Iris pigment epithelial cell (primary cell): ENCODE measurements at regions not wholly inside any gene's neighbourhood (a gene's known extent, or its start where the extent isn't known, plus 50 kb on each side); places are given as distances from the start of the nearest gene placed in this dataset.
"Not testable (repeated sequence)": the region's sequence is repeated elsewhere in the genome, so short reads cannot be mapped to it uniquely, and the experiment has no call there.

Source experiments
- DNase-seq: peaks from one replicate; pipeline ENCODE4 v3.0.0-alpha.2; 2011; ENCODE audit warnings: low read depth

- no peak for DNase-seq
Observed at GRCh38 chr10:56298941-56299340, 62.1 kb downstream of the ZWINT start.

- DNase-seq, result no peak
Observed at GRCh38 chr10:56296618-56297017, 64.4 kb downstream of the ZWINT start.

GRCh38 chr10:56288403-56288802 is 72.7 kb downstream of the ZWINT start:
- no peak for DNase-seq

DNA sequence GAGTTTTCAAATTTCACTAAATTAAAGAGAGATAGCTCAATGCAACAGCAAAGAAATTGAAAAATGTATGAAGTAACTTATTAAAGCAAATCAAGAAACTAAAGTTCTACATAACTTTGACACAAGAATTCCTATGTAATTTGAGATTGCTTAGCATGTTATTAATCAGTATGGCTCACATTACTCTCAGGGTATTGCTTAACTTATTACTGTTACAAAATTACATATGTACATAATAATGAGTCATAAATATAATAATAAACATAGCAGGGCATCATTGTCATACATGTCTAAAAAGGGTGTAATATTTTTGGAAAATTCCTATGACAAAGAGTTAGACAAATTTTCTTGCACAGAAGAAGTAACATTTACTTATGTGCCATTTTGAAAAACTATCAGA is 75.0 kb downstream of the ZWINT start:
- no peak for DNase-seq

DNA sequence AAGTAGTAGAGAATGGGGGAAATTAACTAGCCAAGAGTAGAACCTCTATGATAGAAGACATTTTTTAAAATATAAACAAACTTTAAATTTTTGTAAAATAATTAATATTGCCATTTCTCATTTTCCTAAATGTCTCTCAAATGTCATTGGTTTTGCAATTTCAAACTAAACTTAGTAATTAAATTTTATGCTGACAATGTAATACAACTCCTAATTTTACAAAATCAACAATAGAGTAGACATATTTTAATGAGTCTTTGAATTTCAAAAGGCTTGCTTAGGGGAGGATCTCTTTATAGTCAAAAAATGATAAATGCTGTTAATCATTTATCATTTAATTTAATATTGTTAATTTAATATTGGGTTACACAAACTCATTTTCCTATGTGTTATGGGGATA is 81.8 kb downstream of the ZWINT start:
- DNase-seq, result no peak

DNA sequence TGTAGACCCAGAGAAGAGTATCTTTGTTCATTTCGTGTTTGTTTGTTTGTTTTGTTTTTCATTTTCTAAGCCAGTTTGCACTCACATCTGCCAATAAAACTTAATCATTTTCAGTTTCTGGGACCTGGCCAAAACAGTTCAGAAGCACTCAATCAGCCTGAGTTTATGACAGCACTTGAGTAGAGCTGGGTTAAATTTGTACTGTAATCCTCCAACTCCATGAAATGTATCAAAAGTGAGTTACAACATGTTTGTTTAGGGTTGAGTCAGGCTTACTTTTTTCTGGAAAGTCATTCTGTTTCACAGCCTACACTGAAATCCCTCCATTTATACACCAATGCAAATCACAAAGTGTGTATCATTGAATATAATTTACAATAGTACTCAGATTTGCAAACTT is 91.9 kb downstream of the ZWINT start:
- no peak for DNase-seq

- DNase-seq, result no peak
Observed at GRCh38 chr10:56266120-56266519, 94.9 kb downstream of the ZWINT start.

DNA sequence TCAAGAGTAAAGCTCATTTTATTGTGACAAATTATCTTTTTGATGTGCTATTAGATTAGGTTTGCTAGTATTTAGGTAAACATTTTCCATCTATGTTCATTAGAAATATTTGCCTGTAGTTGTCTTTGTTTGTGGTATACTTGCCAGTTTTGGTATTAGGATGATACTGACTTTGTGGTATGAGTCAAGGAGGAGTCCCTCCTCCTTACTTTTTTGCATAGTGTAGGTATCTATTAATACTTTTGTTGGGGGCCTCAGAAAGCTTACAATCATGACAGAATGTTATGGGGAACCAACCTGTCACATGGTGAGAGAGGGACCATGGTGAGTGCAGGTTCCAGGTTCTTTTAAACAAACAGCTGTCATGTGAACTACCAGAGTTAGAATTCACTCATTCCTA is 102.1 kb downstream of the ZWINT start:
- DNase-seq, result no peak

GRCh38 chr10:56258378-56258777 is 102.7 kb downstream of the ZWINT start:
- no peak for DNase-seq

- no peak for DNase-seq
Observed at GRCh38 chr10:56255298-56255697, 105.8 kb downstream of the ZWINT start.

DNA sequence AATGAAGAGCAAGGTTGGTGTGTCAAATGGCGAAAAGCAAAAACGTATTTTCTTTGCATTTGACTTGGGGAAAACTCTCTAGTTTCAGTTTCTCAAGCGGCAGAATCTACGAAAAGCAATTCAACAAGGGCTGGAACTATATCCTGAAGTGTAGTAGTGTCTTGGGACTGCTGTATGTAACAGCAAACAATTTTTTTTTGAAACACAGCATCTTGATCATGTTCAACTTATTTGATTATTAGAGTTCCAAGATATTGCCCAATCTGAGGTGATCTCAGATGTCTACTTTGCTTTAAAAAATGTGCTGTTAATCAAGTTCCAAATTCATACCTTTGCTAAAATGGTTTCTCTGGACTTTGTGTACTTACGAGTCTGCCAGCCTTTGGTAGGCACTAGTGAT is 120.6 kb downstream of the ZWINT start:
- no peak for DNase-seq

GRCh38 chr10:56231436-56231835 is 129.6 kb downstream of the ZWINT start:
- no peak for DNase-seq

DNA sequence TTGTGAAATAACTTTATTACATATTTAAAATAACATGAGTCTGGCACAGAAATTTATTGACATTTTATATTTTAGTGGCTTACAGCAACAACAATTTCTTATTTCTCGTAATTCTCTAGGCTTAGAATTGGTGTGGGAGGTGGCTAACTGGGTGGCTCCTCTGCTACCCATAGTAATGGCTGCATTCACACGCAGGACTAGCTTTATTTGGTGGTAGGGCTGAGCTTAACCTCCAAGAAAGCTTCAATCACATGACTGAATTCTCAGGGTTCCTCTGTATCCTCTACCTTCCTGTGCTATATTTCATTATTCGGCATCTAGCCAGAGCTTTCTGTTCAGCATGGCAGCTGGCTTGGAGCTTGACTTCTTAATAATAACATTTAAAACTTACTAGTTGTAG is 138.8 kb downstream of the ZWINT start:
- DNase-seq, result no peak

GRCh38 chr10:56212951-56213350 is 148.1 kb downstream of the ZWINT start:
- DNase-seq, result no peak

DNA sequence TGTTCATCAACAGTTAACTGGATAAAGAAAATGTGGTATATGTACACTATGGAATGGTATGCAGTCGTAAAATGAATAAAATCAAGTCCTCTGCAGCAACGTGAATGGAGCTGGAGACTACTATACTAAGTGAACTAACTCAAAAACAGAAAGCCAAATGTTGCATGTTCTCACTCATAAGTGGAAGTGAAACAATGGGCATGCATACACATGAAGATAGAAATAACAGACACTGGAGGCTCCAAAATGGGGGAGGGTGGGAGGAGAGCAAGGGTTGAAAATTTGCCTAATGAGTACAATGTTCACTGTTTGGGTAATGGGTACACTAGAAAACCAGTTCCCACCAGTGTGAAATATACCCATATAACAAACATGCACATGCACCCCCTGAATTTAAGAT is 179.5 kb downstream of the ZWINT start:
- no peak for DNase-seq

GRCh38 chr10:56178210-56178609 is 182.8 kb downstream of the ZWINT start:
- no peak for DNase-seq

DNA sequence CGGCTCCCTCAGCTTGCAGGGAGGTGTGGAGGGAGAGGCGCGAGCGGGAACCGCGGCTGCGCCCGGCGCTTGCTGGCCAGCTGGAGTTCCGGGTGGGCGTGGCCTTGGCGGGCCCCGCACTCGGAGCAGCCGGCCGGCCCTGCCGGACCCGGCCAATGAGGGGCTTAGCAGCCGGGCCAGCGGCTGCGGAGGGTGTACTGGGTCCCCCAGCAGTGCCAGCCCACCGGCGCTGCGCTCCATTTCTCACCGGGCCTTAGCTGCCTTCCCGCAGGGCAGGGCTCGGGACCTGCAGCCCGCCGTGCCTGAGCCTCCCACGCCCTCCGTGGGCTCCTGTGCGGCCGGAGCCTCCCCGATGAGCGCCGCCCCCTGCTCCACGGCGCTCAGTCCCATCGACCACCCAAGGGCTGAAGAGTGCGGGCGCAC is 206.0 kb downstream of the ZWINT start:
- DNase-seq, result not testable (repeated sequence)

- no peak for DNase-seq
Observed at GRCh38 chr10:56146806-56147205, 214.3 kb downstream of the ZWINT start.

DNA sequence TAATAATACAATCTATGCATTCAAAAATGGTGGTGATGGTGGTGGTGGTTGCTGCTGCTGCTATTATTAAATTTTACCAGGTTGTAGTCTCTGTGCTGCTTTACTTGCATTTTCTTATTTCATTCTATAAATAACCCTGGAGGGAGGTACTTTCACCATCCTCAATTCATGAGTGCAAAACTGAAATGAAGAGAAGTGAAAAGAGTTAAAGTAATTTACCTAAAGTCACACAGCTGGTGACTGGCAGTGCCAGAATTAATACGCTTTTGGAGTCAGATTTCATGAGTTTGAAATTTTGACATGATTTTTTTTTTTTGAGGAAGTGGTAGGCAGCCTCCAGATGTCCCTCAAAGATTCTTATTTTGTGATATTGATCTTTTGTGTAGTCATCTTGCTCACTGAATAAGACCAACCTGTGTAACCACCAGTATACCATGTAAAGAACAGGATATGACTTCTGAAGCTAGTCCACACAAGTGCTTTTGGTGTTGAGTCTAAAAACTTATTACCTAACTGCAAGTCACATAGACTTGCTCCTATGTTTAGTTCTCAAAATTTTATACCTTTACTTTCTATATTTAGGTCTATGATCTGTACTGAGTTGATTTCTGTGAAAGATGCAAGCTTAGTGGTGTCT is 218.8 kb downstream of the ZWINT start:
- no peak for DNase-seq

DNA sequence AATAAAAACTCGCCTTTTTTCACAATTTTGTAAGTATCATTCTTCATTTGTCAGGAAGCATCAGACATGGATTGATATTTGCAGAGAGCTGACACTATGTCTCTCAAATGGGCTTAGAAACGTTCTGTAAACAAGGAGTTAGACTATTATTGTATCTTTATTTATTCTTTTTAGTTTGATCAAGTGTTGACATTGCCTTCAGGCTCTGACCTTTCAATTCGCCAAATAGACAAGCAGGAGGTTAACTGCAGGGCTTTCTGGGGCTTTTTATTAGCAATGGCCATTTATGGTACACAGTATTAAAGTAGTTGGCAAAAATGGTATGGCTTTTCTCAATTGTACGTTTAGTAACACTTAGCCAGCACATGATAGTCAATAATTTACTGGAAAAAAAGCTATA is 221.7 kb downstream of the ZWINT start:
- DNase-seq, result no peak

- no peak for DNase-seq
Observed at GRCh38 chr10:56135828-56136227, 225.2 kb downstream of the ZWINT start.

DNA sequence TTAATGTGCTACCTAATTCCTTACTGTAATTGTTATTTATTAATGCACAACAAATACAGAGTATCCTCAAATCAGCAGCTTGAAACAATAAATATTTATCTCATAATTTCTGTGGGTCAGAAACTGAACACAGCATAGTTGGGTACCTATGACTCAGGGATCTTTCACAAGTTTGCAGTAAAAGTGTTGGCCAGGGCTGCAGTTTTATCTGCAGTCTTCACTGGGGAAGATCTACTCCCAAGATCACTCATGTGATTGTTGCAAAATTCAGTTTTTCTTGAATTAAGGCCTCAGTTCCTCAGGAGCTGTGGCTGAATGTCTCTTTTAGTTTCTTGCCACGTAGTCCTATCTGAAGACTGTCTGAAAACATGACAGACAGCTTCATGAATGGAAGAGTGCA is 237.8 kb downstream of the ZWINT start:
- DNase-seq, result no peak

GRCh38 chr10:56116684-56117083 is 244.4 kb downstream of the ZWINT start:
- DNase-seq, result no peak

DNA sequence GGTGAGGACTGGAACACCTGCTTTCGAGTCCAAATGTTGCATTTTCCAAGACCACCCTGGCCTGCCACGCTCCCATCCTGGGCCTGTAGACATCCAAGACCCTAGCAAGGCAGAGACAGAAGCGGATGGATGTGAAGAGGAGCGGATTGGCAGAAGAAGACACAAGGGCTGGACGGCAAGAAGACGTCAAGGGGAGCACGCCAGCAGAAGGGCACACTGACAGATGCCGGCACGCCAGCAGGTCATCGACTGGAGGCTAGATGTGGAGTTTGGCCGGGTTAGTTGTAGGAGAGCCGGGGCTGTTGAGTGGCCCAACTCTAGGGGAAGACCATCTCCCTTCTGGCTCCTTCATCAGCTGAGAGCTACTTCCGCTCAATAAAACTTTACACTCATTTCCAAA is 251.6 kb downstream of the ZWINT start:
- no peak for DNase-seq

GRCh38 chr10:56104923-56105322 is 256.1 kb downstream of the ZWINT start:
- DNase-seq, result no peak
